Psoas muscle (tissue), 7 donors: ENCODE measurements at regions not wholly inside any gene's neighbourhood (a gene's known extent, or its start where the extent isn't known, plus 50 kb on each side); places are given as distances from the start of the nearest gene placed in this dataset.
"Not testable (repeated sequence)": the region's sequence is repeated elsewhere in the genome, so short reads cannot be mapped to it uniquely, and the experiment has no call there.

Source experiments
- ATAC-seq, 4 donors: fragments of 200-7000 bp; cut with Tn5 transposase; one replicate each; pipeline ENCODE4 v1.9.1; 2020; ENCODE audit warnings: moderate library complexity in 3 of 4, mild to moderate bottlenecking in 2 of 4
- DNase-seq, 2 donors: peaks; one replicate each; pipeline ENCODE4 v3.0.0-alpha.2; 2020
- H3K27ac ChIP-seq: fragments of 200-600 bp; one replicate; pipeline ENCODE4 v1.8.0; 2022
- H3K27me3 ChIP-seq, 3 donors: fragments of 200-600 bp in 1 of 3; one replicate each; pipeline versions ENCODE4 v1.6.1 to v1.8.0; 2013 to 2022; ENCODE audit warnings: low read length in 2 of 3, mild to moderate bottlenecking in 2 of 3, moderate library complexity in 1 of 3; ENCODE audit not compliant: insufficient read depth in 3 of 3
- H3K36me3 ChIP-seq, 2 donors: fragments of 200-600 bp in 1 of 2; one replicate each; pipeline versions ENCODE4 v1.6.1 to v1.8.0; 2013 to 2022; ENCODE audit warnings: low read depth in 1 of 2, mild to moderate bottlenecking in 1 of 2, moderate library complexity in 1 of 2; ENCODE audit not compliant: insufficient read depth in 1 of 2
- H3K4me1 ChIP-seq: fragments of 200-600 bp; one replicate; pipeline ENCODE4 v1.8.0; 2022
- H3K4me3 ChIP-seq: fragments of 200-600 bp; one replicate; pipeline ENCODE4 v1.8.0; 2022; ENCODE audit warnings: mild to moderate bottlenecking
- H3K9me3 ChIP-seq: fragments of 200-600 bp; one replicate; pipeline ENCODE4 v1.8.0; 2022
- WGBS, 3 donors: extraction: QIAGEN DNeasy Blood & Tissue Kit; methylation state at CpG; one replicate each; pipeline versions ENCODE4 v1.1.6 to v1.1.7; 2013; 5-methylcytosine and 5-hydroxymethylcytosine counted together
- intact Hi-C, 2 donors: fragments of 100-400 bp; cut with DNase I; formaldehyde crosslinking; loops; one replicate each; pipeline versions ENCODE4 v1.11.0 to v1.14.2; 2022
- TF ChIP-seq, protein P1 (sequence below): fragments of 200-600 bp; IDR thresholded peaks from one replicate; pipeline ENCODE4 v1.8.0; 2022; ENCODE audit warnings: antibody characterized with exemption
- donor health status: healthy with polysubstance abuse.
- donor health status: DM: no; HTN: no; CAD: no; lungs with moderate emphysema.
- donor health status: Bipolar disorder and iron deficiency.
- donor health status: healthy.
- donor health status: DM: yes; HTN: yes; CAD: no.
- donor health status: DM: no; HTN: no; CAD: no.
- donor health status: DM: yes; HTN: yes; CAD: no.

DNA sequence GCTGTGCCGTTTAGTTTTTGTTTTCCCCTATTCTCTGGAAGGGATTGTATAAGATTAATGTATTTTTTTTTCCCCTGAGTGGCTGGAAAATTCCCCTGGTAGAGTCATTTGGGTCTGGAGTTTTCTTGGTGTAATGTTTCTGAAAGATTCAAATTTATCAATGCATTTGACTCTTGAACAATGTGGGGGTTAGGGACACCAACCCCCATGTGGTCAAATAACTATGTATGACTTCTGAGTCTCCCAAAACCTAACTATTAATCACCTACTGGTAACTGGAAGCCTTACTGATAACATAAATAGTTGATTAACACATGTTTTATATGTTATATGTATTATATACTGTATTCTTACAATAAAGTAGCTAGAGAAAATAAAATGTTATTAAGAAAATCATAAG lies 220.1 kb upstream of the PDE3A start:
- no peak for DNase-seq
- no peak for ATAC-seq
- H3K4me1 ChIP-seq = no peaks in the 10 kb centered on the region
- no peak overlapping the region for H3K27ac ChIP-seq
- 51 to 59% (median 53%) methylated on average over 1 of the region's 1 CpG for WGBS, 3 donors
- intact Hi-C loops = no loop called here
- TF ChIP-seq, protein P1, sequence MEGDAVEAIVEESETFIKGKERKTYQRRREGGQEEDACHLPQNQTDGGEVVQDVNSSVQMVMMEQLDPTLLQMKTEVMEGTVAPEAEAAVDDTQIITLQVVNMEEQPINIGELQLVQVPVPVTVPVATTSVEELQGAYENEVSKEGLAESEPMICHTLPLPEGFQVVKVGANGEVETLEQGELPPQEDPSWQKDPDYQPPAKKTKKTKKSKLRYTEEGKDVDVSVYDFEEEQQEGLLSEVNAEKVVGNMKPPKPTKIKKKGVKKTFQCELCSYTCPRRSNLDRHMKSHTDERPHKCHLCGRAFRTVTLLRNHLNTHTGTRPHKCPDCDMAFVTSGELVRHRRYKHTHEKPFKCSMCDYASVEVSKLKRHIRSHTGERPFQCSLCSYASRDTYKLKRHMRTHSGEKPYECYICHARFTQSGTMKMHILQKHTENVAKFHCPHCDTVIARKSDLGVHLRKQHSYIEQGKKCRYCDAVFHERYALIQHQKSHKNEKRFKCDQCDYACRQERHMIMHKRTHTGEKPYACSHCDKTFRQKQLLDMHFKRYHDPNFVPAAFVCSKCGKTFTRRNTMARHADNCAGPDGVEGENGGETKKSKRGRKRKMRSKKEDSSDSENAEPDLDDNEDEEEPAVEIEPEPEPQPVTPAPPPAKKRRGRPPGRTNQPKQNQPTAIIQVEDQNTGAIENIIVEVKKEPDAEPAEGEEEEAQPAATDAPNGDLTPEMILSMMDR = no peak
- no peaks in the 10 kb centered on the region for H3K9me3 ChIP-seq
- H3K27me3 ChIP-seq = no peaks in the 10 kb centered on the region
- H3K36me3 ChIP-seq = no peaks in the 10 kb centered on the region
- no peak overlapping the region for H3K4me3 ChIP-seq

DNA sequence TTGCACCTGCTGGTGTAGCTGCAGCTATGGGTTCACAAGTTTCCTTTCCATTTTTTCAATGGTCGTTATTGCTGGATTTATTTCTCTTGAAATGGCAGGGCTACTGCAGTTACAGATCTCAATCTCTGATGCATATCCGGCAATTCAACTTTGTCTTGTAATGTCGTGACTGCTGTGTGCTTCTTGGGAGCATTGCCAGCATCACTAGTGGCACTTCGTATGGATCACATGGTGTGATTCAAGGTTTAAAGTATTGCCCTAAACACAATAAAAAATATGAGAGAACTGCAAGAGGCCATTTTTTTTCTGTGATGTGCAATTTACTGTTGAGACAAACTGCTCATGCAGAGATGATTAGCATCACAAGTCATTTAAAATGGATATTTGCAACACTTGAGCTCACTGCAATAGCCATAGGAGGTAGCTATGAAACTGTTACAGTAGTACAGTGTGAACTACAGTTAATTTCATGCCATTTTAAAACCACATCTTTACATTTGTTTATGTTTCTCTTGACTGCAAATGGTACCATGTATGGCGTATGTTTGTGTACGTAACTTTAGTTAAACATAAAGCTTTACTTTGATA lies 217.4 kb upstream of the PDE3A start:
- no peak overlapping the region for H3K27ac ChIP-seq
- WGBS, 3 donors = 44 to 49% (median 48%) methylated on average over 6 of the region's 6 CpGs
- H3K27me3 ChIP-seq = no peaks in the 10 kb centered on the region
- H3K4me1 ChIP-seq = no peaks in the 10 kb centered on the region
- no peak overlapping the region for H3K4me3 ChIP-seq
- ATAC-seq (no peak), DNase-seq (no peak)
- H3K9me3 ChIP-seq = no peaks in the 10 kb centered on the region
- TF ChIP-seq, protein P1 = no peak
- intact Hi-C loops = no loop called here
- H3K36me3 ChIP-seq = no peaks in the 10 kb centered on the region

DNA sequence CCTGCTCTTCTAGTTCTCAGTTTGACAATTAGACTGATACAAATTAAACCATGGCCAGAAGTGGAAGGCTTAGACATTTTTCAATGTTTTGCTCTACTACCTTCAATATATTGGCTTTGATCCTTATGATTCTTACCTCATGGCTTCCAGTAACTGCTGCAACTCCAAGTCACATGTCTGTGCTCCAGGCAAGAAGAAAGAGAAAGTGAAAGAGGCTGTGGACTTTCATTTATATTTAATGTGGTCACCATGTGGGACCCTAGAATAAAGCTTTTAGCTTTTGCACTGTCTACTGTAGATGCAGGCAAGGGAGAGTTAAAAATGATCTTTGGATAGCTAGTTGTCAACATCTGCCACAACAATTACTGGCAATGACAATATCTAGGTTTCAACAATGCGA lies 214.3 kb upstream of the PDE3A start:
- H3K4me1 ChIP-seq = no peaks in the 10 kb centered on the region
- DNase-seq (no peak), ATAC-seq (no peak)
- H3K36me3 ChIP-seq = no peaks in the 10 kb centered on the region
- no peak overlapping the region for H3K4me3 ChIP-seq
- TF ChIP-seq, protein P1 = no peak
- no peaks in the 10 kb centered on the region for H3K9me3 ChIP-seq
- no peaks in the 10 kb centered on the region for H3K27me3 ChIP-seq
- WGBS, 3 donors = 76 to 82% (median 78%) methylated on average over 1 of the region's 1 CpG
- intact Hi-C loops = no loop called here
- no peak overlapping the region for H3K27ac ChIP-seq

DNA sequence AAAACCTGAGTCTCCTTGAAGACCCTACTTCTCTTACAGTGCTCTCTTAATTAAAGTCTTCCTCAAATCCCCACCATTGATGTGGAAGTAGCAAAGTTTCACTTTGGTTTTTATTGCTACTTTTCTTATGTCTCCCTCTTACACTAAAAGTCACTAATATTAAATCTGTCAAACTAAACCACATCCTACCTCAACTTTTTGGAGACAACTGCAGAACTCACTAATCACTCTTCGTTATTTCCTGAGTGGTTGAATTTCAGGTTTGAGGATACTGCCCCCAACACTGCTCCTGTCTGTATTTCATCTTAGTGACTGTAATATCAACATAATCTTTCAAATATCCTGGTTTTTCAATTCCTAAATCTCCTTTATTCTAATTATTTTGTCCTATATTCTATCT lies 213.0 kb upstream of the PDE3A start:
- H3K27me3 ChIP-seq = no peaks in the 10 kb centered on the region
- H3K9me3 ChIP-seq = no peaks in the 10 kb centered on the region
- TF ChIP-seq, protein P1 = no peak
- no peaks in the 10 kb centered on the region for H3K4me1 ChIP-seq
- no peak for DNase-seq
- intact Hi-C loops = no loop called here
- no peak overlapping the region for H3K27ac ChIP-seq
- WGBS, 3 donors = 74 to 97% (median 86%) methylated on average over 1 of the region's 1 CpG
- H3K36me3 ChIP-seq = no peaks in the 10 kb centered on the region
- H3K4me3 ChIP-seq = no peak overlapping the region
- no peak for ATAC-seq

DNA sequence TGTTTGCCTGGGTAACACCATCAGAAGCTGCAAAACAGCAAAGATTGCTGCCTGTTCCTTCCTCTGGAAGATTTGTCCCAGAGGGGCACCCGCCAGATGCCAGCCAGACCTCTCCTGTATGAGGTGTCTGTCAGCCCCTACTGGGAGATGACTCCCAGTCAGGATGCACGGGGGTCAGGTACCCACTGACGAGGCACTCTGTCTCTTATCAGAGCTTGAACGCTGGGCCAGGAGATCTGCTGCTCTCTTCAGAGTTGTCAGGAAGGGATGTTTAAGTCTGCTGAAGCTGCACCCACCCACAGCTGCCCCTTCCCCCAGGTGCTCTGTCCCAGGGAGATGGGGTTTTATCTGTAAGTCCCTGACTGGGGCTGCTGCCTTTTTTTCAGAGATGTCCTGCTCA lies 207.4 kb upstream of the PDE3A start:
- H3K36me3 ChIP-seq, H3K27ac ChIP-seq, DNase-seq, H3K4me1 ChIP-seq, ATAC-seq, H3K9me3 ChIP-seq, H3K27me3 ChIP-seq, intact Hi-C loops, H3K4me3 ChIP-seq: not testable (repeated sequence)
- 71 to 76% (median 75%) methylated on average over 4 of the region's 4 CpGs for WGBS, 3 donors
